Ovary (tissue), 3 donors: ENCODE measurements at regions not wholly inside any gene's neighbourhood (a gene's known extent, or its start where the extent isn't known, plus 50 kb on each side); places are given as distances from the start of the nearest gene placed in this dataset.

Source experiments
- CTCF ChIP-seq, 3 donors: fragments of 450-650 bp in 2 of 3; fragments of 200-600 bp in 1 of 3; IDR thresholded peaks; one replicate each; pipeline versions ENCODE4 v1.5.1 to v1.8.0; 2016 to 2022; ENCODE audit warnings: antibody characterized with exemption in 3 of 3, mild to moderate bottlenecking in 1 of 3
- POLR2A ChIP-seq: fragments of 450-650 bp; IDR thresholded peaks from one replicate; pipeline ENCODE4 v1.6.1; 2017; ENCODE audit warnings: antibody characterized with exemption, mild to moderate bottlenecking, moderate library complexity
- donor health status: DM: no; HTN: no; CAD: no.

GRCh38 chr11:119830400-119830799, 101.4 kb upstream of the NECTIN1 start:
- TF ChIP-seq CTCF (IDR thresholded peaks at IDR 0.05) (no peak), POLR2A (no peak)
